Testis (tissue), 2 donors: ENCODE measurements at regions not wholly inside any gene's neighbourhood (a gene's known extent, or its start where the extent isn't known, plus 50 kb on each side); places are given as distances from the start of the nearest gene placed in this dataset.

Experiments
- CTCF ChIP-seq, 3 experiments: fragments of 450-650 bp in 2 of 3; fragments of 200-600 bp in 1 of 3; sonication (generic) in 1 of 3; IDR thresholded peaks; one replicate each; pipeline ENCODE4 v1.5.1; 2016 to 2019; ENCODE audit warnings: antibody characterized with exemption in 3 of 3, mild to moderate bottlenecking in 2 of 3, moderate library complexity in 1 of 3
- POLR2A ChIP-seq: fragments of 450-650 bp; IDR thresholded peaks from one replicate; pipeline ENCODE4 v1.6.1; 2017; ENCODE audit warnings: antibody characterized with exemption, mild to moderate bottlenecking, moderate library complexity

- TF ChIP-seq CTCF (IDR thresholded peaks at IDR 0.05) (no peak), POLR2A (no peak)
Measured at GRCh38 chr3:110031975-110032374, 694.6 kb upstream of the DPPA4 start.
